ENCODE measurements at regions not wholly inside any gene's neighbourhood (a gene's known extent, or its start where the extent isn't known, plus 50 kb on each side); places are given as distances from the start of the nearest gene placed in this dataset.

DNA sequence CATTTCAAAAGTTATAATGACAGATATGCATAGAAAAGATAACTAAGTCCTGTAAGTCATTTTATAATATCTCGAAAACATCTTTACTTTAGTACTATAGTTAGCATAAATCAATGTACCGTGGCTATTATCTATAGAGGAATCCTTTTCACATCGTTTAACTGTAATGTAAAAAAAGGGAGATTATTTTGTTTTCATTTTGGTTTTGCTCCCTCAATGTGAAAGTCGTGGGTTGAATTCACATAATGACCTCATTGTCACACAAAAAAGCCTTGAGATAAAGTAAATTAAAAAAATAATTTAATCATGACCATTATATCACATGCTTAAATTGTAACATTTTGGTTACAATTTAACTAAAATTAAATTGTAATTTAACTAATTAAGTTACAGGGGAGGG, 560.5 kb upstream of the POT1 start:
- TF ChIP-seq, protein P1, sequence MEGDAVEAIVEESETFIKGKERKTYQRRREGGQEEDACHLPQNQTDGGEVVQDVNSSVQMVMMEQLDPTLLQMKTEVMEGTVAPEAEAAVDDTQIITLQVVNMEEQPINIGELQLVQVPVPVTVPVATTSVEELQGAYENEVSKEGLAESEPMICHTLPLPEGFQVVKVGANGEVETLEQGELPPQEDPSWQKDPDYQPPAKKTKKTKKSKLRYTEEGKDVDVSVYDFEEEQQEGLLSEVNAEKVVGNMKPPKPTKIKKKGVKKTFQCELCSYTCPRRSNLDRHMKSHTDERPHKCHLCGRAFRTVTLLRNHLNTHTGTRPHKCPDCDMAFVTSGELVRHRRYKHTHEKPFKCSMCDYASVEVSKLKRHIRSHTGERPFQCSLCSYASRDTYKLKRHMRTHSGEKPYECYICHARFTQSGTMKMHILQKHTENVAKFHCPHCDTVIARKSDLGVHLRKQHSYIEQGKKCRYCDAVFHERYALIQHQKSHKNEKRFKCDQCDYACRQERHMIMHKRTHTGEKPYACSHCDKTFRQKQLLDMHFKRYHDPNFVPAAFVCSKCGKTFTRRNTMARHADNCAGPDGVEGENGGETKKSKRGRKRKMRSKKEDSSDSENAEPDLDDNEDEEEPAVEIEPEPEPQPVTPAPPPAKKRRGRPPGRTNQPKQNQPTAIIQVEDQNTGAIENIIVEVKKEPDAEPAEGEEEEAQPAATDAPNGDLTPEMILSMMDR (IDR thresholded peaks at IDR 0.05): no peak
- TF ChIP-seq POLR2A (IDR thresholded peaks at IDR 0.05): no peak

All from adrenal gland (tissue), 5 donors.